ENCODE measurements at regions not wholly inside any gene's neighbourhood (a gene's known extent, or its start where the extent isn't known, plus 50 kb on each side); places are given as distances from the start of the nearest gene placed in this dataset.

GRCh38 chr2:104790901-104791495, 62.9 kb upstream of the POU3F3 start:
- FAIRE-seq (no peak), DNase-seq (ENCODE audit: low spot score) (no peak)

- DNase-seq (ENCODE audit: low spot score) (peak; percentile 34), FAIRE-seq (peak; percentile 46)
Observed at GRCh38 chr2:104793966-104794365, 59.9 kb upstream of the POU3F3 start.

GRCh38 chr2:104794441-104794840, 59.5 kb upstream of the POU3F3 start:
- peak; percentile 38 for DNase-seq (ENCODE audit: low spot score)
- FAIRE-seq = peak; percentile 55
